Lower leg skin (tissue), 3 donors: ENCODE measurements at regions not wholly inside any gene's neighbourhood (a gene's known extent, or its start where the extent isn't known, plus 50 kb on each side); places are given as distances from the start of the nearest gene placed in this dataset.

ENCODE experiments used
- CTCF ChIP-seq, 3 donors: fragments of 450-650 bp; IDR thresholded peaks; one replicate each; pipeline ENCODE4 v1.5.1; 2016; ENCODE audit warnings: antibody characterized with exemption in 3 of 3, mild to moderate bottlenecking in 3 of 3, moderate library complexity in 2 of 3
- POLR2A ChIP-seq, 2 donors: fragments of 450-650 bp; IDR thresholded peaks; one replicate each; pipeline ENCODE4 v1.6.1; 2016 to 2017; ENCODE audit warnings: antibody characterized with exemption in 2 of 2, mild to moderate bottlenecking in 1 of 2, moderate library complexity in 1 of 2

- TF ChIP-seq CTCF (IDR thresholded peaks at IDR 0.05) (no peak), POLR2A (IDR thresholded peaks at IDR 0.05) (no peak)
Observed at GRCh38 chr1:238221738-238222137, 331.0 kb upstream of the ZP4 start.
